Stimulated activated CD8-positive, alpha-beta memory T cell treated with anti-CD3 and anti-CD28 coated beads, Interleukin-7, amount 100 ng/mL, for 48 hours (primary cell): ENCODE measurements at regions not wholly inside any gene's neighbourhood (a gene's known extent, or its start where the extent isn't known, plus 50 kb on each side); places are given as distances from the start of the nearest gene placed in this dataset.

Experiments used
- DNase-seq, 2 donors: peaks; one replicate each; pipeline ENCODE4 v3.0.0-alpha.2; 2020; ENCODE audit warnings: low read depth in 1 of 2; ENCODE audit errors: extremely low read depth in 1 of 2

DNA sequence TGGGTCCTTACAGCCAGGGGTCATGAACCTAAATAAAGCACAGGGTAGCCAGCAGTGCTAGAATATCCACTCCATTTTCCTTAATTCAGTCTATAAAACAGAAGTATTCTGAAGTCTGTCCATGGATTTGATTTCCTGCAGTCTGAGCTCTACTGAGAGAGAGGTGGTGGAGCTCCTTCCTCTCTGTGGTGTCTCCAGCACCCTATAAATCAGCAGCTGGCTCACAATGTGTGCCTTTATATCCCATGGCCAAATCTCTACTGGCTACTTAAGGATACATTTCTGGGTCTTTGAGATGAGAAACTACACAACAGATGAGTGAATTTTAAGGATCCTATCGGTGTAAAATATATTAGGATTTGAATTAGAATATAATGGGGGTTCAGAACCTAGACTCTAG lies 339.9 kb upstream of the RBMS3 start:
- DNase-seq, result no peak

DNA sequence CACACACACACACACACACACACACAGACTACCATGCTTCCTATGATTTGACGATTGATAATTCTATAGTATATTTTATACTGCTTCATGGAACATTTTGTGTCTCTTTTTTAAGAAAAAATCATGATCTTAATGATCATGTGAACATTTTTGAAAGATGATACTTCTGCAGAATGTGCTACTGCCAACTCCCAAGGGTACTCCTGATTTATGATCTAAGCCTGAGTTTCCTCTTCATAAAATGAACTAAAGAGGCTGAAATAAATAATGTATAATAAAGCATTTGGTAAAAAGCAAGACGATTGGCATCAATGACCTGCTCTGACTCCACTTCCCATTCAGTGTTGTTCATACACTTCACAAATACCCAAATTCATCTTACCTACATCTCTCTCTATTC lies 333.8 kb upstream of the RBMS3 start:
- no peak for DNase-seq

DNA sequence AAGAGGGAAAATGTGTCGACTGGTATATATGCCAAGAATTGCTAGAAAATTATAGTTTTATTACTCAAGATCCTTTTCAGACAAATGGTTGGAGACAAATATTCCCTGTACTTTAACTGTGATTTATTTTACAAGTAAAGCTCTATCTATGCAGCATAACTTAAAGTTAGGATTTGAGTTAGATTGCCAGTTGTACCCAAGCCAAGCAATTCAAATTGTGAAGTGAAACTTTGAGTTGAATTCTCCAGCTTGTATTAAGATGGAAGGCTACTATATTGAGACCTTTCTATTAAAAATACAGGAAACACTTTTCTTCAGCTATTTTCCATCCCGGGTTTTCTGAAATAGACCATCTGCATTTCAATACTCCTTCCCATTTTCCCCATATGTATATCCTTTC lies 333.1 kb upstream of the RBMS3 start:
- no peak for DNase-seq

DNA sequence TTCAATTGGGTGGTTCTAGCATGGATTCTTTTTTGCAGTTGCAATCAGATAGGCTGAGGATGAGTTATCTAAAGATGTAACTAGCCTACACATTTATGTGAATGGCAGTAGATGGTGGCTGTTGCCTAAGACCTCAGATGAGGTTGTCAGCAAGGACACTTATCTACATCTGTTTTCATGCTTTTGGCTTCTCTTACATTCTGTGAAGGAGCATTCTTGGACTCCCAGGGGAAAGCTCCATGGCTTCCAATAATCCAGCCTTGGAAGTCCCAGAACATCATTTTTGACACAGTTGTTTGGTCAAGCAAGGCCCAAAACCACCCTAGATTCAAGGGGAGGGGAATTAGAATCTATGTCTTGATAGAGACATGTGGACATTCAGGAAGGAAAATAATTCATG lies 332.2 kb upstream of the RBMS3 start:
- DNase-seq, result no peak

DNA sequence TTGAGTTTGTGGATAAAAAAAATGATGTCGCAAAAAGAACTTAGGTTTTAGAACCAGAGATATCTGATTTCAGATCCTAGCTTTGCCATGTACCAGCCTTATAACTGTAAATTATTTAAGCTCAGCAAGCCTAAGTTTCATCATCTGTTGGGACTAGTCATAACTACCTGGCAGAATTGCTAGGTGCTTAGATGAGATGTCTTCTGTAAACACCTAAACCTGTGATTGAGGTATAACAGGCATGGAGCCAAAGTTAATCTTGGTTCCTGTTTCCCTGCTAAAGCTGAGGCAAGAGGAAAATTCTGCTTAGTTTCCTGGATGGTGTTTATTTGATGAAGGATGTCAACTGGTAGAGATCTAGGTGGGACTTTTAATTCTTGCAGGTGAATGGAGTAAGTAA lies 331.3 kb upstream of the RBMS3 start:
- DNase-seq, result no peak

DNA sequence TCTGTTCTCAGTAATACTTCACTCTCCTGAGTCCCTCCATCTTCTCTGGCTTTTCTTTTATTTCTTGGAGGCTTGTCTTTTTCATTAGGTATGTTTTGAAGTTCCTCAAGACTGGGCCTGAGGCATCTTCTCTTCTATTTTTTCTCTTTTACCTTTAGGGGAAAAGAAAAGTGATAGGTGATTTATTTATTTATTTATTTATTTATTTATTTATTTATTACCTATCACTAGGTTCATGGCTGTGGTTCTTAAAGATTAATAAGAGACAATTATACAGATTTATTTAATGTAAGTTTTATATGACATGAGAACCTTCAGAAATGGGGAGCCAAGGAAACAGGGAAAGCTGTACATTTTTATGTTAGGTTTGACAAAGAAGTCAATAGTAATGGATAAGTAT lies 330.3 kb upstream of the RBMS3 start:
- DNase-seq, result no peak

DNA sequence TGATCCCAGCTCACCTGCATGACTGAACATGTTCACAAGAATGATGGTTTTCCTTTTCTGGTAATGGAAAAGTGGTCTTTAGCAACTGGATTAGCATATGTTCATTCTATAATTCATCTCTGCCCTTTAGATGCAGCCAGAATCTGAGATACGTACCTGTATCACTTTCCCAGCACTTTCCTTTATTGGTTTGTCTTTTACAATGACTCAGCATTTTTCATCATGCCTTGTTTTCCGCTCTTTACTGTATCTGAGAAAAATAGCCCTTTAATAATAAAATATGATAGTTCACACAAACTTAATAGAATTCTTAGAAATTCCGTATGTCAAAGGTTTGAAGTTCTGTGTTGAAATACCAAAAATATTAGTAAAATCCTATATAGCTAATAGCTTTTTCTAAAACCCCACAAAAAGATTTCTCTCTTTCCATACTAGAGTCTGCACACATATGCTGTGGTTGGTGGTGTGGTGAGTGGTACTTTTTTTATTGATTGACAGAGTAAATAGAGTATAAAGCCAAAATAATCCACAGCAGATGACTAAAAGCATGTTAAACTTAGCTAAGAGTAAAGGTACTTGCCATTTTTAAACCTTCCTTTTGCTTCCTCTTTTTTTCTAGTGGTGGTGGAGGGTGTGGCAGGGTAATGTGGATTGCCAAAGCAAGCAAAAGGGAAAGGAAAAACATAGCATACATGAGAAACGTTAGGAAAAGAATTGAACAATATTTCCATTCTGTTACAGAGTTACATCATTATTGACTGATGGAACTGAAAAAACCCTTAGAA lies 328.9 kb upstream of the RBMS3 start:
- DNase-seq, result no peak

DNA sequence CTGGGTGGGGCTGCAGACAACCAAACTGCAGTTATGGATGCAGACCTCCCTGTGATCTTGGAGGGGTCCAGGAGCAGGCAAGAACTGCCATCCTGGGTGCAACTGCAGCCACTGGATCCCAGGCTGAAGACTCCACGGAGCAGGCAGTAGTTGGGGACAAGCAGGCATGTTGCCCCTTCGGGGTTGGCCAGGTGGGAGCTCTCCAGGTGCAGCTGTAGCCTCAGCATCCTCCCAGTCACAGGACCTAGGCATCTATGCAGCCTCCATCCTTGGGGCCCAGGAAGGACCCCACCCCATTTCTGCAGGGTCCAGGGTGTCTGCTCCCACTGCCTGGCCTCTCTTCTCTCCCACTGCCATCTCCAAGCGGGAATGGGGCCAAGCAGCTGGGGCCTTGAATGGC lies 322.2 kb upstream of the RBMS3 start:
- no peak for DNase-seq

DNA sequence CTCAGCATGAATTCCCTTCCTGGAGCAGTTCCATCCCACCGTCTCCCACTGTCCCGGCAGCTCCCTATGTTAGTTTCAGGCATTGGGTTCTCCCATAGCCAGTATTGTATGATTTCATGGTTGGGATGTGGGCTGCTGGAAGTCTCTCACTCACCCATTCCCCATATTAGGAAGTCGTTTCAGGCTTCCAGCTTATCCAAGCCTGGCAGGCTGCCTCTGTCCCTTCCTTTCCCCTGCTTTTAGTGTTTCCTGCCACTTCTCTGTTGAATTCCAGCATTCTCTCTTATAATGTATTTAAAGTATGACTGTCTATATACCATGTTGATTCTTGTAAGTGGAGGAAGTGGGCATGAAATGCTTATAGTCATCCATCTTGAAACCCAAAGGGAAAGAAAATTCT lies 309.7 kb upstream of the RBMS3 start:
- no peak for DNase-seq

DNA sequence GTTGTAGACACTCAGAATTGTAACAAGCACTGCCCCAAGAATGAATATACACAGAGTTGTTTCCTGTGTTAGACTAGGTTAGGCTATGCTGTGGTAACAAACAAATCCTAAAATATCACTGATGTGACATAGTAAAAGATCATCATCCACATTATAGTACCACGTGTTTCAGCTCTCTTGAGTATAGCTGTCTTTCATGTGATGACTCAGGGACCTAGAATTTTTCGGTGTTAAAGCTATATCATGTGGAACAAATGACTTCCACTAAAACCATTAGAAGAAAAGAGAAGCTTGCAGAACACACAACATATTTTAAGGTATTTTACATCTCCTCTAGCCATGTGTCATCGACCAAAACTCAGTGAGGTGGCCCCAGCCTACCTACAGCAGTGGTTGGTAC lies 307.9 kb upstream of the RBMS3 start:
- no peak for DNase-seq

DNA sequence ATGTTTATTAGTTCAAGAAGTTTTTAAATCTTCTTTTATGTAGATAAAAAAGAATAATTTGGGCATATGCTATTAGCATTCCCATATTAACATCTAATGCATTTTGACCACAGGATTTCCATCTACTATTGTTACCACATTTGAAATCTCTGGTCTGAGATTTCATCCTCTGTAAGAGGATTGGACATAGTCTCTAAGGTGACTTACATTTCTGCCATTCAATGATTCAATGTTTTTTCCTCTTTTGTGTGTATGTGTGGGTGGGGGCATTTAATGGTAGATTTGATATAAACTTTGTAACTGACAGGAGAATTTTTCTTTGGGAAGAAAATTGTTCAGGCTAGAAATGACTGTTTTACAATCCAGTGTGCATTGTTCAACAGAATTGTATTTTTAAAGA lies 307.3 kb upstream of the RBMS3 start:
- DNase-seq, result no peak

DNA sequence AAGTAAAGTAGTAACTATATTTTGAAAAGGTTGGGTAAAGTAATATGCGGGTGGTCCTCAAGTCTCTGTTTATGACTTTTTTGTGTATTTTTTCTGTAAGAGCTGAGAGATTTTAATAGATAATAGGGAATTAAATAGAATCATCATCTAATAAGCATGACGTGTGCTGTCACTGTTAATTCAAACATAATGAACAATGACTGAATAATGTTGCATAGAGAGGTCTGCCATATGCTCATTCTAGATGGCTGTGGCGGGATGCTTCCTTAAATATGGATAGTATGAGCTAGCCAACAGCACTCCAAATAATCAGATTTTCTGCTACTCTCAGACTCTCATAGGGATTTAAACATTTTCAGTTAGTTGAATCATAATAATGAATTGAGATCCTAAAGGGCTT lies 302.8 kb upstream of the RBMS3 start:
- DNase-seq, result no peak

DNA sequence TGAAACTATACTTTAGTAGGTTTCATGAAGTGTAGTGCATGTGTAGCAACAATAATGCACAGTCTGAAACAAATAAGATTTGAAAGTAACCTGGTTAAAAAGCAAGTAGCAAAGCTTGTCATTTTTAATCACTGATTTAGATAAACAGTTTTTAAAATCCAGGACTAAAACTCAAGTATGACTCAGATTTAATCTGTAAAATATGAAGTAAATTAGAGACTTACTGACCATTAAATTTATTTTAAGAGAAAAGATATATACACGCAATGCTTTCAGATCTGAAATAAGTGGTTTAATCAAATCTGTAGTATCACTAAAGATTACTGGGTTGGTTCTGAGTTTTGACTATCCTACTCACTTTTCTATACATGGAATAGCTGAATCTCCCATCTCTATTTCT lies 300.7 kb upstream of the RBMS3 start:
- DNase-seq, result no peak

DNA sequence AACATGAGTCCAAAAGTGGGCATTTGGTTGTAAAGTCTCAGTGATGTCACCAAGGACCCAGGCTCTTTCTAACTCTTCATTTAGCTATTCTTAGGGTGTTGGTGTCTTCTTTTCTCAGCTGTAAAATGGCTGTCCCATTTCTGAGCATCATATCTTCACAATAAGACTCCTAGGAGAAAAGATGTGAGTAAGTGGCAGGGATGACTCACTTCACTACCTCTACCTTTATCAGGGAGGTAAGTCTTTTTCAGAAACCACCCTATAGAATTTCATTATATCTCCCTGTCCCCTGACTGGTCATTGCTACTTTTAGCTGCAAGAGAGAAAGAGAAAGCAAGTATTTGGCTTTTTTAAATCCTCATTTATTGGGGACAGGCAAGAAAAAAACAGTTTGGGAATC lies 300.2 kb upstream of the RBMS3 start:
- DNase-seq, result no peak

DNA sequence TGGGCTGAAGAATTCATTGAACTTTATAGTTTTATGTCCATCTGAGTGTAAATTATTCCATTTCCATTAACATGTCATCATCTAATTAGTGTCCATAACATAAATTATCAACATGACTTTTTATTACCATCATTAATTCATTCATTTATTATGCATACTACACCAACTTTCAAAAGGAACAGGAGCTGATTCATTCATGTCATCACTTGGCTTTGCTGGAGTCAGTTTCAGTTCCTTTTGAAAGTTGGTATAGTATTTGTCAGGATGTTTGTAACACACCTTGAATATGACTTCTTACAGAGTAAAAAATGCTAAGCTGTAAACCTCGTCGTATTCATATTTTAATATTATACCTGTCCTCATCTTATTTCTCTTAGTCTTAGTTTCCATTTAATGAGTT lies 298.0 kb upstream of the RBMS3 start:
- DNase-seq, result no peak

DNA sequence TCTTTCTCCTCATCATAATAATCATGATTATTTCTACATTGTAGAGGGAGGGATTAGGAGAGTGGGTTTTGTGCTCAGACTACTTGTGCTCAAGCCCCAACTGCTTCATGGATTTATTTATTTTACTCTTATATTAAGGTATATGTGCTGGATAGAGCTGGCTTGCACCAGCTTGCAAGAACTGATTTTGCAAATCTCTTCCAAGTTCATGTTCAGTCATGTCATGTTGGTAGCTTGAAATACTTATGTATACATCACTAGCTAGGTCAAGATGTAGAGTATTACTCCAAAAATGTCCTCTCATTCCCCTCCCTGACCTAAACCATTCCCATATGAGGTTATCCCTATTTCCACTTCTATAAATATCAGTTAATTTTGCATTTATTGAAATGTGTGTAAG lies 293.9 kb upstream of the RBMS3 start:
- DNase-seq, result no peak

DNA sequence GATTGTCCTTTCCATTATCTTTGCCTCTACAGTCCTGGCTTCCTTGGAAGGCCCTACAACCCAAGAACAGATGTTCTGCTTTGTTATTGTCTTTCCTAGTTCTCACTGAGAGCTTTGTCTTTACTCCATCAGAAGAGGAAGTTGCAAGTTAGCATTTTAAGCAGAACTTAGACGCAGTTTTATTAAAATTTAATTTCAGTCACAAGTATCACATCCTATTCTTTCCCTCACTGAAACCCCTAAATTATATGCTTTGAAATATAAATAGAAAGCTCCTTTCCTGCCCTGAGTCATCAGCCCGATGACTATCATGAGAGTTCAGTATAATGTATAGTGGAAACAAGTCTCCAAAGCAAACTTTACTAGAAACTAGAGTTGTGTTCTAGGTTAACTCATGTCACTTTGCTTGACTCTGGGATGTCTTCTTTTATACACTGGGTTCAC lies 291.2 kb upstream of the RBMS3 start:
- DNase-seq, result no peak

DNA sequence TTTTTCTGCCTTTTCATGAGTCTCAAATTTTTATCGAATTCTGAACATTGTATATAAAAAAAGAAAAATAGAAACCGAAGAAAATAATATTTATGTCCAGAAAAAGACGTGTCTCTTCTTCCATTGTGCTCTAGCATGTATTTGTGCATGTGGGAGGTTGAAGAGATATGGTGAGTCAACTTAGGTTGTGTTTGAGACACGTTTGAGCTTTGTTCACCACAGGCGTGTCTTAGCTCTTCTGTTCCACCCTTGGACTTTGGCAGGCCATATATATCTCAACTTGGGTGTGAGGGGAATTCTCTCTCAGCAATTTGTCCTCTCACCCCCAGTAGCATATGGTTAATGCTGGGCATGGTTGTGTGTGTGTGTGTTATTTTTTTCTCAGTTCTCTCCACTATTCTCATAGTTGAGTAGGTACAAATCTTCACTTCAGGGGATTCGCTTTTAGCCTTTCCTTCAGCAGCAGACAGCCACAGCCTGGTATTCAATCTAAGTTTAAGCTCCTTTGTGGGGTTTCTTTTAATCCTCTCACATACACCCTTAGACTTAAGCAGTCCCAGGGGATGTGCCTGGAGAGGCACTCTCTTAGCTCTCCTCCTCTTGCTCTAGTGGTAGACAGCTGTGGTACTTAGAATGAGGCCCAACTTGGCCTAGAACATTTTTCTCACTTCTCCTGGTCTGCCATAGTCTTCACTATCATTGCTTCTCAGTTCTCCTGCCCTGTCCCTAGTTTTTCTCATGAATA lies 286.5 kb upstream of the RBMS3 start:
- no peak for DNase-seq

DNA sequence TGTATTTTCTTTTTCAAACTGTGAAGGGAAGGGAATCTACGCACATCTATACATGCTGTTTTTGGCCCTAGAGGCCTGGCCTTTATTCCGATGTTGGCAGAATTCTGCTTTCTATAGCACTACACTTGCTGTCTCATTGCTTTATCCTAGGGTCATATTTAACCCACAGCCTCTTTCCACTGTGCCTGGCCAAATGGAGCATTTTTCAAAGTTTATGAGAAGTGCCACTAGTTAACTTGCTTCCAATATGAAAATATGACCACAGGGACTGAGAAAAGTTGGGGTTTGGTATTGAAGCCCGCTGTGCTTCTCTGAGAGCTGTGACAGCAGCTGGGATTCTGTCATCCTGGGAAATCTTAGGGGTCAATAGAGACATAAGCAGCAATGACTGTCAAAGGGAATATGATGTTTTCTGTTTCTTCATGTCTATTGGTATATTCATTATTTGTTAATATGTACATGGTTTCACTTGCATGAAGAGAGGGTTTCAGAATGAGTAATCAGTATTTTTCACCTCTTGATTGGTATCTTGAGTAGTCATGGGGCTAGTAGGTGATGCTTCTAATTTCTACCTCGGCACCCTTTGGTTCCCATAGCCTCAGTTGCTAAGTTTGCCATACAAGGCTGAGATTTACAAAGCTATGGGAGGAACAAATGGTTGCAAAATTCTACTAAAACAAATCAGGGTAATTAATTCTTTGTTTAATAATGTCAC lies 275.8 kb upstream of the RBMS3 start:
- no peak for DNase-seq

DNA sequence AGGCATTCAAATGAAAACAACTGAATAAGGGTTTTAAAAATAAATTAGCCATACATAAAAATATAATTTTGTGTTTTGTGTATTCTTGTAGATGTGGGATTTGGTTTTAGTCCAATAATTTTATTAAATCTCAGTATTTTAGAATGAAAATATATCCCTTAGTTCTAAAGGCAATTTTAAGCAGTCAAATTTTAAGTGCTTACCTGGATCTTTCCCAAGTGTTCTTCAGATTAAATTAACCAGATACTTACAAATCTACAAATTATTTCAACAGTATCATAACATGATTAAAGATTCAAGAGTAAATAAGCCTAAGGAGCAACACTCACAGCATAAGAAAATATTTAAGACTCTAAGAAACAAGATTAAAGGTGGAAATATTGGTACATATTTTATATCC lies 275.0 kb upstream of the RBMS3 start:
- DNase-seq, result no peak

DNA sequence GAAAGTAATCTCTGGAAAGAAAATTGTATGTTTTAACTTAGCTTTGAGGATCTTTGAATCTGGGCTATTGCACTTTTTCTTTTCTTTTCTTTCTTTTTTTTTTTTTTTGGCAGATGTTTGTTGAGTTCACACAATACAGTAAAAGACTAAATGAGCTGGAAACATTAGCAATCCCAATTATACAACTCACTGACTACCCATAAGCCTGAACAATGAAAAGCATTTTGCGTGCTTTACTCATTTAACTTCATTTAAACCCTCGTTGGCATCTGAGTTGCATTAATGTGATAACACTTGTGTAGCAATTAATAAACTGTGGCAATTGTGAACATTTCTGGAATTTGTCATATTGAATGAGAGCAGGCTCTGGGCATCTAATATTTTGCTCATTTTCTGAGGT lies 269.4 kb upstream of the RBMS3 start:
- no peak for DNase-seq

DNA sequence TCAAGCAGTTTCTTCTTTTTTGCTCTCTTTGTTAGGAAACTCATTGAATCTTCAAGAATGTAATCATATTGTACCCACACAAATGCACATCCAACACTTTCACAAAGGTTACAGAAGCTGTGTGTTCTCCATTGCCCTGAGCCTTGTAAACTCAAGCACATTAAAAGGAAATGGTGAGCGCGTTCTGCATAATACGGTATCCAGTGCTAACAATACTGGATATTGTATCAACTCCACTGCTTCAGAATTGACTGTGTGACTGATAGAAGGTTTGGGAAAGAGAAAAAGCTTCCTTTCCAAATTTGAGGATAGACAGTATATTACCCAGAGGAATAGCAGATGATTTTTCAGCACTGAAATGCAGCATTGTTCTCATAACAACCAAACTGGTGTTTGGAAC lies 268.9 kb upstream of the RBMS3 start:
- no peak for DNase-seq
